ENCODE measurements at regions not wholly inside any gene's neighbourhood (a gene's known extent, or its start where the extent isn't known, plus 50 kb on each side); places are given as distances from the start of the nearest gene placed in this dataset.

GRCh38 chr7:84384417-84384816, 189.8 kb upstream of the SEMA3A start:
- Histone ChIP-seq H3K36me3 (no peaks in the 10 kb centered on the region), H3K9me3 (no peaks in the 10 kb centered on the region), H3K27me3 (no peaks in the 10 kb centered on the region), H3K4me3 (no peak overlapping the region), H3K4me1 (ENCODE audit: insufficient read depth) (no peaks in the 10 kb centered on the region), H3K27ac (no peak overlapping the region)
- 38 to 74% (median 71%) methylated on average over 1 of the region's 1 CpG for WGBS, 3 donors
- no peak for TF ChIP-seq CTCF (IDR thresholded peaks at IDR 0.05)
- intact Hi-C loops (cut with DNase I) = loop anchor here in 1 of 4 donors (5.0 kb wide), 1 partner anchor 1472 kb away; no protein-coding TSS in a partner anchor
- DNase-seq = no peak

- no peaks in the 10 kb centered on the region for H3K27me3 ChIP-seq
- no peak for DNase-seq
- H3K36me3 ChIP-seq = no peaks in the 10 kb centered on the region
- no peak overlapping the region for H3K27ac ChIP-seq
- H3K4me1 ChIP-seq (ENCODE audit: insufficient read depth) = no peaks in the 10 kb centered on the region
- WGBS, 3 donors = 85 to 91% (median 86%) methylated on average over 1 of the region's 1 CpG
- H3K9me3 ChIP-seq = no peaks in the 10 kb centered on the region
- TF ChIP-seq POLR2A (IDR thresholded peaks at IDR 0.05) = no peak
- no peak for TF ChIP-seq CTCF (IDR thresholded peaks at IDR 0.05)
- no peak for TF ChIP-seq EP300 (IDR thresholded peaks at IDR 0.05)
- H3K4me3 ChIP-seq = no peak overlapping the region
- intact Hi-C loops (cut with DNase I) = no loop called here
These were observed 184.9 kb upstream of the SEMA3A start for GRCh38 chr7:84379446-84379845.

GRCh38 chr7:84372712-84373111, 178.1 kb upstream of the SEMA3A start:
- no peaks in the 10 kb centered on the region for H3K36me3 ChIP-seq
- H3K9me3 ChIP-seq = no peaks in the 10 kb centered on the region
- no peaks in the 10 kb centered on the region for H3K27me3 ChIP-seq
- intact Hi-C loops (cut with DNase I) = no loop called here
- DNase-seq = no peak
- H3K27ac ChIP-seq = no peak overlapping the region
- 94 to 95% (median 94%) methylated on average over 4 of the region's 4 CpGs for WGBS, 3 donors
- no peak overlapping the region for H3K4me3 ChIP-seq
- TF ChIP-seq CTCF (IDR thresholded peaks at IDR 0.05) (no peak), EP300 (IDR thresholded peaks at IDR 0.05) (no peak), POLR2A (IDR thresholded peaks at IDR 0.05) (no peak)
- H3K4me1 ChIP-seq (ENCODE audit: insufficient read depth) = no peaks in the 10 kb centered on the region

- intact Hi-C loops (cut with DNase I) = no loop called here
- no peak for DNase-seq
- Histone ChIP-seq H3K27ac (no peak overlapping the region), H3K36me3 (no peaks in the 10 kb centered on the region), H3K4me1 (ENCODE audit: insufficient read depth) (no peaks in the 10 kb centered on the region), H3K4me3 (no peak overlapping the region), H3K27me3 (no peaks in the 10 kb centered on the region), H3K9me3 (no peaks in the 10 kb centered on the region)
- TF ChIP-seq EP300 (IDR thresholded peaks at IDR 0.05) (no peak), POLR2A (IDR thresholded peaks at IDR 0.05) (no peak), CTCF (IDR thresholded peaks at IDR 0.05) (no peak)
- 36 to 50% (median 38%) methylated on average over 3 of the region's 3 CpGs for WGBS, 3 donors
These were observed 177.6 kb upstream of the SEMA3A start for GRCh38 chr7:84372155-84372621.

- TF ChIP-seq CTCF (IDR thresholded peaks at IDR 0.05) (no peak), POLR2A (IDR thresholded peaks at IDR 0.05) (no peak), EP300 (IDR thresholded peaks at IDR 0.05) (no peak)
- 70 to 79% (median 78%) methylated on average over 2 of the region's 2 CpGs for WGBS, 3 donors
- H3K36me3 ChIP-seq = no peaks in the 10 kb centered on the region
- H3K27me3 ChIP-seq = no peaks in the 10 kb centered on the region
- no peak overlapping the region for H3K4me3 ChIP-seq
- H3K9me3 ChIP-seq = no peaks in the 10 kb centered on the region
- no peak for DNase-seq
- H3K4me1 ChIP-seq (ENCODE audit: insufficient read depth) = no peaks in the 10 kb centered on the region
- intact Hi-C loops (cut with DNase I) = no loop called here
- H3K27ac ChIP-seq = no peak overlapping the region
These were observed 175.5 kb upstream of the SEMA3A start for GRCh38 chr7:84370114-84370513.

Data from ovary (tissue), 7 donors.